Stimulated activated CD4-positive, alpha-beta T cell treated with anti-CD3 and anti-CD28 coated beads, Interleukin-12 subunit alpha, Interleukin-12 subunit beta, amount 100 ng/mL, for 4 hours (primary cell): ENCODE measurements at regions not wholly inside any gene's neighbourhood (a gene's known extent, or its start where the extent isn't known, plus 50 kb on each side); places are given as distances from the start of the nearest gene placed in this dataset.
"Not testable (repeated sequence)": the region's sequence is repeated elsewhere in the genome, so short reads cannot be mapped to it uniquely, and the experiment has no call there.

Source experiments
- DNase-seq: peaks from one replicate; pipeline ENCODE4 v3.0.0-alpha.2; 2020

- DNase-seq = no peak
These were observed 329.9 kb downstream of the QKI start for GRCh38 chr6:163744256-163744925.

- DNase-seq = no peak
These were observed 329.3 kb downstream of the QKI start for GRCh38 chr6:163743796-163744195.

- no peak for DNase-seq
These were observed 327.3 kb downstream of the QKI start for GRCh38 chr6:163741743-163742363.

GRCh38 chr6:163741342-163741741, 326.8 kb downstream of the QKI start:
- no peak for DNase-seq

GRCh38 chr6:163739966-163740365, 325.4 kb downstream of the QKI start:
- DNase-seq = no peak

GRCh38 chr6:163739408-163739725, 324.8 kb downstream of the QKI start:
- DNase-seq = no peak

GRCh38 chr6:163738725-163739407, 324.3 kb downstream of the QKI start:
- DNase-seq = no peak

- no peak for DNase-seq
These were observed 323.8 kb downstream of the QKI start for GRCh38 chr6:163738304-163738703.

GRCh38 chr6:163735076-163735475, 320.6 kb downstream of the QKI start:
- DNase-seq = no peak

- DNase-seq = no peak
These were observed 318.5 kb downstream of the QKI start for GRCh38 chr6:163733061-163733460.

GRCh38 chr6:163732479-163732878, 318.0 kb downstream of the QKI start:
- no peak for DNase-seq

GRCh38 chr6:163732014-163732351, 317.5 kb downstream of the QKI start:
- not testable (repeated sequence) for DNase-seq

GRCh38 chr6:163731215-163732013, 316.9 kb downstream of the QKI start:
- DNase-seq = no peak

- no peak for DNase-seq
These were observed 316.0 kb downstream of the QKI start for GRCh38 chr6:163730246-163731210.

- DNase-seq = no peak
These were observed 314.8 kb downstream of the QKI start for GRCh38 chr6:163729127-163729872.

GRCh38 chr6:163728442-163729126, 314.1 kb downstream of the QKI start:
- no peak for DNase-seq

GRCh38 chr6:163726037-163726695, 311.6 kb downstream of the QKI start:
- DNase-seq = no peak

GRCh38 chr6:163725008-163725941, 310.8 kb downstream of the QKI start:
- DNase-seq = no peak

GRCh38 chr6:163724196-163724595, 309.7 kb downstream of the QKI start:
- no peak for DNase-seq
